ENCODE measurements at regions not wholly inside any gene's neighbourhood (a gene's known extent, or its start where the extent isn't known, plus 50 kb on each side); places are given as distances from the start of the nearest gene placed in this dataset.

- TF ChIP-seq ZFX (IDR thresholded peaks at IDR 0.05) = no peak
- no peak for TF ChIP-seq CTCF (conservative IDR thresholded peaks at IDR 0.05)
These were observed 336.8 kb upstream of the TMEM132C start for GRCh38 chr12:127930122-127930521.
